CD4-positive, alpha-beta T cell treated with Interleukin-17A for 1 hour (primary cell): ENCODE measurements at regions not wholly inside any gene's neighbourhood (a gene's known extent, or its start where the extent isn't known, plus 50 kb on each side); places are given as distances from the start of the nearest gene placed in this dataset.

ENCODE experiments used
- DNase-seq: peaks from one replicate; pipeline ENCODE4 v3.0.0-alpha.2; 2020

DNA sequence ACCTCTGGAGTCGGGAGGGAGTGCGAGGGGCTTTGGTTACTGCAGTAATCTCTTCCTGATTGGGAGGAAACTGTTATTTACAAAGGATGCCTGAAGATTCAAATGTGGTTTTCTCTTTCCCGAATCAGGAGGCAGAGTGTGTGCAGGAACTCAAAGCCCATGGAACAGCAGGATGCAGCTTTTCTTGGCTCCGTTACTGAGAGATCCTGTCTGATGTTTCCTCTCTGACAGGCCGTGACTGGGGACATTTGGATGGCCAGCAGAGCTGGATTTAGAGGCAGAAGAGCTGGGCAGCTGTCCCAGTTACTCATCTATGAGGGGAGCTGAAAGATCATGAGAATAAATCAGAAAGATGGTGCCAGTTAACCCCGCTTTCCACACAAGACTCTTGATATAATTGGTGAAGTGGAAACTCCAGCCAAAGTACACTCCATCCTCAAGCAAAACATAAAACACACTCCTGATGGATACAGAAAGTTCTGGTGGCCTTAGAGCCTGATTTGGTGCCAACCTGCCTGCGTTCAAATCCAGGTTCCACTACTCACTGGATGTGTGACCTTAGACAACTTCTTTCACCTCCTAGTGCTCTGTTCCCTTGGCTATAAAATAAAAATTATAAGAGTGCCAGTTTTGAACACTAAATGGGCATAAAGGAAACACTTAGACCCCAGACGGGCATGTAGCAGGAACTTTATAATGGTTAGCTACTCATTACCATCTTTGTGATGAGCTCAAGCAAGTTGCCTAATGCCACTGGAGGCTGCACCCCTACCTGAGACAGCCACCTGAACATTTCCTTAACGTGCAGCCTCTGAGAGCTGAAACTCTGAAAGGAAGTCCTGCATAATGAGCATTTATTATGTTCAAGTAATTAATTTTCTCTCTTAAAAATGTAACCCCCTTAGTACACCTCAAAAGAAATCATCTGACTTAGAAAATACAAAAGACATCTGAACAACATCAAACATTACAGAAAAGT, 349.0 kb upstream of the GATB start:
- DNase-seq, result no peak

- DNase-seq, result no peak
These were observed 347.1 kb upstream of the GATB start for GRCh38 chr4:152107736-152108500.

DNA sequence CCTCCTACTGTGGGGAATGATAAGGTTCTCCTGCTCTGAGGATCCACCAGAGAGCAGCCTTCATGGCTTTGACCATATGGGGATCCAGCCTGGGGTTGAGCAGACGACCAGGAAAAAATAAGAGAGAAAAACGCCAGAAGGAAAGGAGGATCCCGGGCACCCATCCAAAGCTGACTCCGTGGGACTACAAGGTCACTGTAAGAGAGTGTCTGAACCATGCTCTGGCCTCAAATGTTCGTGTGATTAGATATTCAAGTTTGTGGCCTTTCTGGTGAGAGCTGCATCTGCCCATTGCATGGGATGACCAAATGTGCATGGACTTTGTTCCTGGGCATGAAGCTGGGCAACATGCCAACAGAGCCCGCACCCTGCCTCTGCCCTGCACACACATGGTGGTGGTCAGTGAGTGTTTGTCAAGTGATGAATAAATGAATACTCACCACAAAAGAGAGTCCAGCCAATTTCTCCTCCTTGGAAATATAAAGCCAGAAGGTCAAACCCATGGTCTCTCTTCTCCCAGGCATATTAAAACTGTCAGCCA, 346.0 kb upstream of the GATB start:
- DNase-seq, result no peak

DNA sequence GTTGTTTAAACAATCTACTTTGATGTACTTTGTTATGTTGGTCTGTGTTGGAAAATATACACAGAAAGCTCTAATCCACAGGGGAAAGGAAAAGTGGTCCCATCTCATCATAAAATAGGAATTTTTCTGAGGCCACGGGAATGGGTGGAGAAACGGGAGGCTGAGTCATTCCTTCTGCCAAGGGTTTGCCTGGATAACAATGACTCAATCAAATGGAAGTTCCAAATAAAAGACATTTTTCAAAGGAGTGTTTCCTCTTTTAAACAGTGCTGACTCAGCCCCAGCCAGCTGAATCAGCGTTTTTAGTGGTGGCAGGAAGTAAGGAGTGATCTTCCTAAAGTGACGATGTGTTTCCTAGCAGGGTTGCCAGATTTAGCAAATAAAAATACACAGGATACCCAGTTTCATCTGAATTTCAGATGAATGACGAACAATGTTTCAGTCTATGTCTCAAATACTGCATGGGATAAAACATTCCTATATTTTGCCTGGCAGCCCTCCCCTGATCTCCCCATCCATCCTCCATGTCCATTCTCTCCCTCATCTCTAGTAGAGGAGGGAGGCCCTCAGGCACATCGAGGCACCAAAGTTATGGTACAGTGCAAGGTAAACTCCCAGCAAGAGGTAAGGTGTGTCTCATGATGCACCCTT, 345.4 kb upstream of the GATB start:
- peak; percentile 35 for DNase-seq

DNA sequence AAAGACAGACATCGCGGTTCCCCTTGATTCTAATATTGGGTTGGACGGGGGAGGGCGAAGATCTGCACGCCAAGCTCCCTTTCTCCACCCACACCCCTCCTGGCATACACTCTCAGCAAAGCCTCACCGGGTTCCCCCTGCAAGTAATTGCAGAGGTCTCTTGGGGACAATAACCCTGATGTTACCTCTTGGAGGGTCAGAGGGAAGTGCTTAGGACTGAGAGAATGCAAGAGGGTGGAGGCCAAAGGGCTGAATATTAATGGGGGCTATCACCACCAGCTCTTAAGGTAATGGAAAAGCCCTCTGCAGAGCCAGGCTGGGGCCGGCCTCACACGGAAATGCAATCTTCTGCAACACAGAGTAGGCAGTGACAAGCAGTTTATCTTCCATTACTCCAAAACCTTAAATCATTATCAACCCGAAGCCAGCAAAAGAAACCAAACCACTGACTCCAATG, 344.1 kb upstream of the GATB start:
- no peak for DNase-seq

DNA sequence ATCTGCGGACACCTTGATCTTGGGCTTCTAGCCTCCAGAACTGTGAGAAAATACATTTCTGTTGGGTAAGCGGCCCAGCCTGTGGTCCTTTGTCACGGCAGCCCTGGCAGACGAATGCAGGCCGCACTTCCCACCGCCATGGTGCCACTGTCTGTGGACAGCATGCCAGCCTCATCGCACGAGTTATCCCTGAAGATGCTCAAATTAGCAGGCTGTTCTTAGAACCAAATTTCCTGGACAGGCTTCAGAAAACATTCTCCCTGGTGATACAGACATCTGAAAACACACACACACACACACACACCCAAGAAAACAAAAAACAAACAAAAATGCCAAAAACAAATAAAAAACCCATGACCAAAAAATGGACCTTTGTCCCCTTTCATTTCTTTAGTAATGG, 343.5 kb upstream of the GATB start:
- no peak for DNase-seq

DNA sequence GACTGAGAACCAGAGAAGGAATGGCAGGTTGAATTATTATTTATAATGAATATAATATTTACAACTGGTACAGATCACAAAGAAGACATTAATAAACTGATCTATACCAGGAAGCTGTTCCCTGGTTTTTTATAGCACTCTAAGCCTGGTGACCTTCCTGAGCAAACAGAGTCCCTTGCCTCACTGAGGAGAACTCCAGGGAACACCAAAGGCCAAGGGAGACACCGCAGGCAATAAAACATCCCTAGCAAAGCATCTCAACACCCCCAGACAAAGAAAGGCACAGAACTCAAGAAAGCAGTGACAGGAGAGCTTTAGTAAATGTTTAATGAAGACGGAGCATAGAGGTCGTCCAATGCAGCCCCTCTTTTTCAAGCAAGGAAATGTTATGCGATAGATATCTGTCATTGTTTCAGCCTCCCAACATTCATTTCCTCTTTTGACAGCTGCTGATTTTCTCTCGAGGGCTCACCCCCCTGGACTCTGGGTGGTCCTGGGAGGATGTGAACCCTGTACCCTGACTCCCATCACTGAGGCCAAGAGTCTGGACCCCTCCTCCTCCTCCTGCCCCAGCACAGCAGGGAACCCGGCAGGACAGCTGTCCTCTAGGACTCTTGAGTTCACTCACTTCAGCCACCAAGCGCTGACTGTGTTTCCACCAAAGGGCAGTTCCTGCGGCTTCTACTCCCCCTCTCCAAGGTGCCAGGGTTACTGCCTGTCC, 342.5 kb upstream of the GATB start:
- DNase-seq, result no peak

DNA sequence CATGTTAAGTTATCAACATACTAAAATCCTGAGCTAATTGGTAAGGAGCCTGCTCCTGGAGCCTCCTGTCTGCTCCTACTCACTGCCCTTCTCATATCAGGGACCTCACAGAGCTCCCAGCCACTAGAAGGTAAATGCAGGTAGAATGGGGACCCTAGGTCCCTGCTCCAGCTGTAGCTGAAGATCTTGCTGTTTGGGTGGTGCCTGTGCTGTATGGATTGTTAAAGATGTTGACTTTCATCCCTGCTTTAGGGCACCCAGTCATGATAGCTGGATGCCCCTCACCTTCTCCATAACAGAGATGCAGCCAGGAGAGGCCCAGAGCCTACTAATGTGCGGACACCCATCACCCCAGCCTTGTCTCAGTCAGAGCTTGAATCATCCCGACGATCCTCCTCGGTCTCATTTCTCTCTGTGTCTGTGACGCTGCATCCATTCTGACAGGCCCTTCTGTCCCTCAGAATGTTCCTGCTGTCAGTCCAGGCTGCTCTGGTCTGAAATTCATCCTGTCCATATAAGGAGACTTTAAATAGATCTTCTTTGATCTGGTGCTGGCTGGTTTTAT, 341.7 kb upstream of the GATB start:
- no peak for DNase-seq

DNA sequence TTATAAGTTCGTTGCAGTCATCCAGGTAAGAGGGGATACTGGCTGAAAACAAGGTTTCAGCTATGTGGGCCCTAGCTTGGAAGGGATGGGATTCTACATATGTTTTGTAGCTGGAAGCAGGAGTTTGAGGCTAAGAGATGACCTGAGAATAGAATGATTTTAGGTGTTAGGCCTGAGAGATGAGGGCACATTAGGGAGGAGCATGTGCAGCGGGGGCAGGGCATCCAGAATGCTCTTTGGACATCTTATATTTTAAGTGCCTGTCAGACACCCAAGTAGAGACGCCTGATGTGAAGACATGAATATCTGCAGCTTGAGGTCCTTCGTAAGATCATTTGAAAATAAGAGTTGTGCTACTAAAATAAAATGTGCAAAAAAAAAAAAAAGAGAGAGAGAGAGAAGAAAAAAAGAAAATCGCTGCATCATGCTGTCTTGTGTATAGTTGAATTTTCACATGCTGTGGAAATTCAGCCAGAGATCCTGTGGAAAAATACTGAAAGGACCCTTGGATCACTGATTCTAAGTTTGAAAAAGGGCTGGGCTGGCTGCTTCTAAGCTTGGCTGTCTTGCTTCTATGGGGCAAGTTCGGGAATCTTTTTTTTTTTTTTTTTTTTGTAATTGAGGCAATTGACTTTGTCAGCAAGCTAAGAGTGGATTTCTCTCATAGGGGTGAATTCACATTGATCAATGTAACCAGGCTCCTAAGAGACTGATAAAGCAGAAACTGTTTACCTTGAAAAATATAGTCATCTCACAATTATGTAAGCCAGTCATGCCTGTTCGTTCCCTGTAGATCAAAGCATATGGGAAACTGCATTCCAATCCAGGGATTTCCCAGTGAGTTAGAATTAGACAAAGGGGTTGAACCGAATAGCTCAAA, 341.0 kb upstream of the GATB start:
- no peak for DNase-seq

DNA sequence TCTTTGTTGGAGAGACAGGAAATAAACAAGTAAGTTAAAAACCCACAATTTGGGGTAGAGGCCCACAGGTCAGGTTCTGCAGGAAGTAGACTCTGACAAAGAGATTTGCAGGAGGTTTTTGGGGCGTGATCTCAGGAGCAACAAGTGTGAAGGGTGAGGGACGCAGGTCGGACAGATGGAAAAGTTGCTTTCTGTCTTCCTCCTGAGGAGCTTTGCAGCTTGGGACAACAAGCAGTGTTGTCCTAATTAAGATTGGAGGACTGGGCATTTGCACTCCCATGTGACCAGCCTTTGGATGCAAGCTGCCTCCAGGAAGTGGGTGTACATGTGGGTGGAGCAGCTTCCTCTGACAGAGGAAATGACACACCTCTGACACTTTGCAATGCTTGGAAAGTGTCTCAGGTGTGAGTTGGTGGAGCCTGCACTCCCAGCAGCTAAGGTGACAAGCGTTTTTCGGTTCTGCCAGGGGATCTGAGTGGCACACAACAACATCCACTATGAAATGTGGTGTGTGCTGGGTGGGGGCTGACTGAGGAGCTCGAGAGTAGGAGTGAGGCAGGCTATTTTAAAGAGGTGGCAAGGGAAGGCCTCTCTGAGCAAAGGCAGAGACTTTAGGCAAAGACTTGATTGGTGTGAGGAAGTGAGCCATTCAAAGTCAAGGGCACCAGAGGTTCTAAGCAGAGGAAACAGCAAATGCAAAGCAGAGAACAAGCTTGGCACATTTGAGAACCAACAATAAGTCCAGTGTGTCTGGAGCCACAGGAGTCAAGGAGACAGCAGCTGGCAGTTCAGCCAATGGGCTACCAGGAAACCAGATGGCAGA, 339.8 kb upstream of the GATB start:
- DNase-seq, result peak; percentile 87

- no peak for DNase-seq
These were observed 339.2 kb upstream of the GATB start for GRCh38 chr4:152099981-152100378.

GRCh38 chr4:152099555-152099954, 338.7 kb upstream of the GATB start:
- DNase-seq, result peak; percentile 26

GRCh38 chr4:152099061-152099425, 338.2 kb upstream of the GATB start:
- DNase-seq, result no peak

- no peak for DNase-seq
These were observed 337.7 kb upstream of the GATB start for GRCh38 chr4:152098365-152099060.

DNA sequence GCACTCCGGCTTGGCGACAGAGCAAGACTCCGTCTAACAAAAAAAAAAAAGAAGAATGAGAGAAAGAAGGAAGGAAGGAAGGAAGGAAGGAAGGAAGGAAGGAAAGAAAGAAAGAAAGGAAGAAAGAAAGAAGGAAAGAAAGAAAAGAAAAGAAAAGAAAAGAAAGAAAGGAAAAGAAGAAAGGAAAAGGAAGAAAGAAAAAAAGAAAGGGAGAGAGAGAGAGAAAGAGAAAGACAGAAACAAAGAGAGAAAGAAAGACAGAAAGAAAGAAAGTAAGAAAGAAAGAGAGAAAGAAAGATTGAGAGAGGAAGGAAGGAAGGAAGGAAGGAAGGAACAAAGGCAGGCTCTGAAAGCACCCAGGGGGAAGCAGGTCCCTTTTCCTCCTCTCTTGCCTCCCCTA, 336.6 kb upstream of the GATB start:
- DNase-seq, result no peak

DNA sequence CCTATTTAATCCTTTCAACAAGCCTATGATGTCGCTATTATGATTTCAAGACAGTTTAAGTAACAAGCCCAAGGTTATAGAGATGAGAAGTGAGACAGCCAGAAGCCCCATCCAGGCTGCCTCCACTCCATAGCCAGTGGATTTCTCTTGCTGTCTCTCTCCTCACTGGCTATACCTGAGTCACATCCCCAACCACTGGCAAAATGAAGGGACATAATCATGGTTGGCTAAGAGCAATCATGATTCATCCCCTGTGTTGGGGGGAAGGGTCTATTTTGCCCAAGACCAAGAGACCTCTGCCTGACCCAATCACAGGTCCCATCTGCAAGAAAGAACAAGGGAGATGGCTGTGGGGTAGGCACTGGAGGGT, 334.9 kb upstream of the GATB start:
- DNase-seq, result no peak

DNA sequence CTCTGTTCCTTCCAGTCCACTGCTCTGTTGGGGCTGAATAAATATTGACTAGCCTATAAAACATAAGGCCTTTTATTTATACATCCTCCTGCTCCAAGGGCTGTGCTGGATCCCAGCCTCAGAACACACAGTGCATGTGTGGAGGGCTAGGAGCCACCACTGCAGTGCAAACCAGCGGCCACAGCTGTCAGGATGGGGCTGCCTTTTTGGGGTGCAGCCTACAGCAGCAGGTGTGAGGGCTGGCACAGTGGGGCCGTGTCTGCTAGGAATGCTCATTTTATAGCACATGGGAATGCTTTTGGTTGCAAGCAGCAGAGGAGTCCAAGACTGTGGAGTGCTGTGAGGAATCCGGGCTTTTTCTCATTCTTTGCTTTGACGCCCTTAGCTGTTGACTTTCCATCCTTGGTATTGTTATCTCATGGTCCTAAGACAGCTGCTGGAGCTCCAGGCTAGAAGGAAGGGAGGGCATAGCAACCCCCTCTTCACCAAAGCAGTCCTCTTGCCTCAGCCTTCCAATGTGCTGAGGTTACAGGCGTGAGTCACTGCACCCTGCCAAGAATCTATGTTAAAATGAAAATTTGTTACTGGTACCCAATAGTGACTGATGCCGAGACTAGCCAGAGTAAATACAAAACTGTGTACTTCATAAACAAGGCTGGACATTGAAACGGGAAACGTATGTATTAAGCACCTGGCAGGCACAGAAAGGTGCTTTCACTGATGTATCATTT, 334.3 kb upstream of the GATB start:
- no peak for DNase-seq

GRCh38 chr4:152091405-152091804, 330.6 kb upstream of the GATB start:
- DNase-seq, result no peak

GRCh38 chr4:152090543-152090942, 329.7 kb upstream of the GATB start:
- no peak for DNase-seq
